Peyer's patch (tissue), 4 donors: ENCODE measurements at regions not wholly inside any gene's neighbourhood (a gene's known extent, or its start where the extent isn't known, plus 50 kb on each side); places are given as distances from the start of the nearest gene placed in this dataset.

Experiments used
- CTCF ChIP-seq, 6 experiments: fragments of 450-650 bp in 4 of 6; fragments of 200-600 bp in 2 of 6; sonication (generic) in 1 of 6; IDR thresholded peaks; one replicate each; pipeline ENCODE4 v1.5.1; 2017 to 2019; ENCODE audit warnings: antibody characterized with exemption in 6 of 6, mild to moderate bottlenecking in 3 of 6, moderate library complexity in 1 of 6
- POLR2A ChIP-seq, 2 donors: fragments of 450-650 bp; IDR thresholded peaks; one replicate each; pipeline ENCODE4 v1.5.1; 2017; ENCODE audit warnings: antibody characterized with exemption in 2 of 2, mild to moderate bottlenecking in 2 of 2, moderate library complexity in 2 of 2

- TF ChIP-seq CTCF (IDR thresholded peaks at IDR 0.05) (no peak), POLR2A (IDR thresholded peaks at IDR 0.05) (no peak)
These were observed 106.5 kb upstream of the GALNT15 start for GRCh38 chr3:16067837-16068471.
